Activated CD8-positive, alpha-beta memory T cell treated with anti-CD3 and anti-CD28 coated beads for 24 hours (primary cell): ENCODE measurements at regions not wholly inside any gene's neighbourhood (a gene's known extent, or its start where the extent isn't known, plus 50 kb on each side); places are given as distances from the start of the nearest gene placed in this dataset.
A peak's percentile ranks its signal among the peaks of the same experiment; 100 is the strongest.

Experiments
- DNase-seq: peaks from one replicate; pipeline ENCODE4 v3.0.0-alpha.2; 2020

DNA sequence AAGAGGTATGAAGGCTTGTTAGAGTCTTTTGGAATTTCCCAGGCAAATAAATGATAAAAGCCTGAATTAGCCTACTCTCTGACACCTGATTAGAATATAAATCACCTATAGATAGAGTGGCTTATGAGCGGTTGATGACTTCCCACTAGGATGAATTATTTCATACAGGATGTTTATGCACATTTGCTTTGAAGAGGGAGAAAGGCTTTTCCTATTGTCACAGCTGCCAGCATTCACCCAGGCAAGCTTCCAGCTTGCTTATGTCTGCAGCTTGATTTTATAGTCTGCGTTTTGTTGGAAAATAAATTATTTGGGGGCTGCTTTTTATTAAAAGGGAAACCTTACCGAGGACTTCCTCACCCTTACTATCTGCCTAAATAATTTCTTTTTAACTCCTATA, 51.3 kb upstream of the EIF2S2 start:
- no peak for DNase-seq

DNA sequence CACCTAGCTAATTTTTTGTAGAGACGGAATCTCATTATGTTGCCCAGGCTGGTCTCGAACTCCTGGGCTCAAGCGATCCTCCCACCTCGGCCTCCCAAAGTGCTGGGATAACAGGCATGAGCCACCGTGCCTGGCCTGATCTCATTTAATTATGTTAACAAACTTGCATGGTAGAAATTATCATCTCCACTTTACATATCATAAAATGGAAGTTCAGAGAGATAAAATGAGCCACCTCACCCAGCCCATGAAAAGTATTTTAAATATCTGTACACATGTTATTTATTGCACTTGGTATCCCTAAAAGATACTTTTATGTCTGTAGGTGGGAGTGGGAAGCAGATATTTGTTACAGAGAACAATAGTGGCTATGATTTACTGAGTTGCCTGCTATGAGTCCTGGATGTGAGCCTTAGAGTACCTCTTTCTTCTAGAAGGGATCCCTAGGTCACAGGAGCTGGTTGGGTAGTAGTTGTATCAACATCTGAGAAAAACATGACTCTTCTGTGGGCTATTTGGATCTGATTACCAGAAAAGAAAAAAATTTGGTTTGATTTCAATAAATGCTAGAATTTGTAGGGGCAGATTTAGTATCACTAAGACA, 52.4 kb upstream of the EIF2S2 start:
- no peak for DNase-seq

DNA sequence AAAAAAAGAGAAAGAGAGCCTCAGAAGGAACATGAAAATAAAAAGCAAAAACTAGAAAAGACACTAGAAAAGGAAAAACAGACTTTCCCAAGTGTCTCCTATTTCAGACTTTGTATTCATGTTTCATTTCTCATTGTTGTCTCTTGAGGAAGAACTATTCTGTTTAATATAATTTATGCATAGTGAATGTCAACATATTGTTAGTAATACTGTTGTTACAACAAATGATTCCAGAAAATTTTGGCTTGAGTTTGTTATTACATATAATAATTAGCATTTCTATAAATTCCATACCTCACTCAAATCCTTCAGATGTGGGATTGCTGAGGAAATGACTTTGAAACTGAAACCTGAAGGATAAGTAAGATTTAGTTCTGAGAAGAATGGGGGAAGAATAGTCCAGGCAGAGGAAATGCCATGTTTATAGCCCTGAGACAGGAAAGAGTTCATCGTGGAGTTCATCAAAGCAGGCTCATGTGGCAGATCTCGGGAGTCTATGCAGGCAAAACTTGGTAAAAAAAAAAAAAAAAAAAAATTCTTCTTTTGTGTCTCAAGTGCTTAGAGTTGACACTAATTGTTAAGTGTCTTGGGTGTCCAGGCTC, 53.1 kb upstream of the EIF2S2 start:
- DNase-seq, result no peak

DNA sequence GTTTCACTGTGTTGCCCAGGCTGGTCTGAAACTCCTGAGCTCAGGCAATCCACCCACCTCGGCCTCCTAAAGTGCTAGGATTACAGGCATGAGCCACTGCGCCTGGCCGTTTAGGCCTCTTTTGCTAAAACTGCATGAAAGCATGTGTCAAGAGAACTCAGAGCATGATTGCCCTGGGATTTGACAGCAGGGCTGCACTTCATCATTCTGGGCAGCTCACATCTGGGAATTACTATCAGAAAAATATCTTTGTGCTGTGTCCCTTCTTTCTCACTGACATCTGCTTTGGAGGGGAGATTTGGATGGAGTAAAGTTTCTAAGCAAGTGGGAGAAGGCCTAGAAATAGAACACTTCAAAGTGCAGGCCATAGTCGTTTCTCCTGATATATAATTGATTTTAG, 59.6 kb upstream of the EIF2S2 start:
- no peak for DNase-seq

DNA sequence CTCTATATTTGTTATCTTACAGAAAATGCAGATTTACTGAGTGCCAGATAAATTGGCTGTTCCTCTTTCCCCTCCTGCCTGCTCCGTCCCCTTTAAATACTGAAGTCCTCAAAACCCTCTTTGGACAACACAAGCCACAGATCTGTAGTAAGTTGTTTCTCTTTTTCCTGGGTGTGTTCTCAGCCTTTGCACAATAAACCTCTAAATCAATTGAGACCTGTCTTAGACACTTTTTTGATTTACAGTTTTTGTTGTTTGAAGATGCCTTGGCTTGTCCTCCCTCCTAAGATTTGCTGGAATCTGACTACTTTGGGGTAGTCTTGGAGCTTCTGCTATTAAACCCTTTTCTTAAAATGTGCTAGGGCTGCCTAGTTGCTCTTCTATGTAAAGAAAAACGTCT, 60.9 kb upstream of the EIF2S2 start:
- no peak for DNase-seq

DNA sequence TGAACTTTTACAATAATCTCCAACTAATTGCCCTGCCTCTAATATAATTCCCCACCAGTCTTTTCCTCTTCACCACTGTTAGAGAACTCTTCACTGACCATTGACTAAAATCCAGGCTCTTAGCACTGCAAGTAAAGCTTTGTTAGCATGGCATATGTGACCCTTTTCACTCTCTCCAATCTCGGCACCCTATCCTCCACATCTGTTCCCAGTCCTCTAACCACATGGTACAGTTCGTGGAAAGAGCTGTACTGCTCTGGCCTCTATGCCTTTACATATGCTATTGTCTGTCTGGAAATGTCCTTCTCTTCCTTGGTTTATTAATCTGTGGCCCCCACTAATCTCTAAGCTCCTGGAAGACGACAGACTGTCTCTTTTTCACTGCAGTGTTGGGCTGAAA, 63.0 kb upstream of the EIF2S2 start:
- no peak for DNase-seq

DNA sequence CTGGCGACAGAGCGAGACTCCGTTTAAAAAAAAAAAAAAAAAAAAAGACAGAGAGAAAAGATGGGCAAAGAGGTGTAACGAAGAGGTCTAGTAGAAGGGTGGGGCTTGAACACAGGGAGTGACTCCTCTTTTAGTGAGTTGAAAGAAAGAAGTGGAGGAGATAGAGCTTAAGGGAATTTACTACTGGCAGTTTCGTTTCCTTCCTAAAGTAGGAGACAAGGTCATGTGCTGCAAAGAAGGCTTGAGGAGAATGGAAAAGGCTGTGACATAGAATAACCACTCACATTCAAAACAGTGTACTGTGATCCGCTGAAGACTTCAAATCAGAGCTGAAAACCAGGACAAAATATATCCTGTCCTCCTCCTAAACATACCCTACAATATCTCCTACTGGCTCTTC, 63.8 kb upstream of the EIF2S2 start:
- DNase-seq, result no peak

DNA sequence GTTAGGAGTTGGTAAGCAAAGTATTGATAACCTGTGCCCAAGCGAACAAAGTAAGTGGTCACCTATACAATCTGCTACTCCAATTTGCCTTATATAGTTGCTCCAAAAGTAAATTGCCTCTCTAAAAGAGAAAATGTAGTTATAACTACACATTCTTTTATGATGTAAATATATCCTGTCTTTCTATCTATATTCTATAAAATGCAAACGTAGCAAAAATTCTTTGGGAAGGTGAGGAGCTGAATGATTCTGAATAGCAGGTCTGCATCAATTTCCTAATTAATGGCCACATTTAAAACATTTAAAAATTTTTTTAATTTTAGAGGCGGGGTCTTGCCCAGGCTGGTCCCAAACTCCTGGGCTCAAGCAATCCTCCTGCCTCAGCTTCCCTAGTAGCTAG, 64.2 kb upstream of the ASIP start:
- DNase-seq, result no peak

DNA sequence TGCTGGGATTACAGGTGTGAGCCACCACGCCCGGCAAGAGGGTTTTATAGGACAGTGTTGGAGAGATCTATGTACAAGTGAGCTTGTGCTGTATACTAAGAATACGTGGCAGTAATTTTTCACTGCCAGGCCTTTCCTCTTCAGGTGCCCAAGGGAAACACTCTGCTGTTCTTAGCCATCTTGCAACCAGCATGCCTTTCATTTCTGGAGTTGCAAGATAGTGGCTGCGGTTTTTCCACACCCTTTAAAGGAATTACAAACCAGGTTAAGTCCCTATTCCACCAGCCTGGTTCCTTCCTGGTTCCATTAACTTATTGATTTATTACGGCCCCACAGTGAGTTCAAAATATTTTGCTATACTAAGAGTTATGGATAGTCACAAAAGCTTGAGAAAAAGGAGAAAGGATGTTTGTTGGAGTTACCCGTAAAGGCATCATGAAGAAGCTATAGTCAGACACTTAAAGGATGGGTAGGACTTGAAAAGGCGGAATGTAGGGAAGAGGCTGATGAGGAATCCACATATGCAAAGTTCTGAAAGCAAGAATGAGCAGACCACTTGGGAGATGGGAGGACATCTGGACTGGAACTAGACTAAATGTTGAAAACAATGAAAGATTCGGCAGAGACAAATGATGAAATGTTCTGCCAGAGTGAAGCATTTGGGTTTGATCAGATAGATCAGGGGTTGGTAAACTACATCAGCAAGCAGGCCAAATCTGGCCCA, 61.4 kb upstream of the ASIP start:
- no peak for DNase-seq

DNA sequence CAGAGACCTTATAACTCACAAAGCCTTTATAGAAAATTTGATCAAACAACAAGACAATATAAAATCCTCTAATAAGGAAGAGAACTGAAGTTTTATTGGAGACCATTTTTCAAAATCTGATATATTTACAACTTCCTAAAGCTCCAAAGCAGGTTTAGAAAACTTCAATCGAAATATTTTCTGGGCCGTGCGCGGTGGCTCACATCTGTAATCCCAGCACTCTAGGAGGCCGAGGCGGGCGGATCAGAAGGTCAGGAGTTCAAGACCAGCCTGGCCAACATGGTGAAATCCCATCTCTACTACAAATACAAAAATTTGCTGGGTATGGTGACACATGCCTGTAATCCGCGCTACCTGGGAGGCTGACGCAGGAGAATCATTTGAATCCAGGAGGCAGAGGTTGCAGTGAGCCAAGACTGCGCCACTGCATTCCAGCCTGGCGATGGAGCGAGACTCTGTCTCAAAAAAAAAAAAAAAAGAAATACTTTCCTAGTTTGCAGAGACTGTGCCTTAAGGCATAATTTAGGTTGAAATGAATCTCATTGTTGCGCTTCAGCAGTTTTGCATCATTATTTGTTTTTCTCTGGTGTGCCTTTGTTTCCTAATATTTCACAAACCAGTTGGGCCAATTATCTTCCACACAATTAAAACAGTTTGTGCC, 60.6 kb upstream of the ASIP start:
- no peak for DNase-seq

DNA sequence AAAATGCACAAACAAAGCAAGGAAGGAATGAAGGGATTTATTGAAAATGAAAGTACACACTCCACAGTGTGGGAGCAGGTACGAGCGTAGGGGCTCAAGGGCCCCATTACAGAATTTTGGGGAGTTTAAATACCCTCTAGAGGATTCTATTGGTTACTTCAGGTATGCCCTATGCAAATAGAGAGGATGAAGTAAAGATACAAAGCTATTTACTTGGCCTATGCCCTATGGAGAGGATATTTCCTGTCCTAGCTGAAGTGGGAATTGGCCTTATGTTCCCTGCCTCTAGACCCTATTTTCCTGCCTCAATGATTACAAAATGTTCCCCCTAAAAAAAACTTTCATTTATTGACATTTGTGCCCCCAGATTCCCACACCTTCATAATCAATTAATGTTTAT, 59.7 kb upstream of the ASIP start:
- no peak for DNase-seq

DNA sequence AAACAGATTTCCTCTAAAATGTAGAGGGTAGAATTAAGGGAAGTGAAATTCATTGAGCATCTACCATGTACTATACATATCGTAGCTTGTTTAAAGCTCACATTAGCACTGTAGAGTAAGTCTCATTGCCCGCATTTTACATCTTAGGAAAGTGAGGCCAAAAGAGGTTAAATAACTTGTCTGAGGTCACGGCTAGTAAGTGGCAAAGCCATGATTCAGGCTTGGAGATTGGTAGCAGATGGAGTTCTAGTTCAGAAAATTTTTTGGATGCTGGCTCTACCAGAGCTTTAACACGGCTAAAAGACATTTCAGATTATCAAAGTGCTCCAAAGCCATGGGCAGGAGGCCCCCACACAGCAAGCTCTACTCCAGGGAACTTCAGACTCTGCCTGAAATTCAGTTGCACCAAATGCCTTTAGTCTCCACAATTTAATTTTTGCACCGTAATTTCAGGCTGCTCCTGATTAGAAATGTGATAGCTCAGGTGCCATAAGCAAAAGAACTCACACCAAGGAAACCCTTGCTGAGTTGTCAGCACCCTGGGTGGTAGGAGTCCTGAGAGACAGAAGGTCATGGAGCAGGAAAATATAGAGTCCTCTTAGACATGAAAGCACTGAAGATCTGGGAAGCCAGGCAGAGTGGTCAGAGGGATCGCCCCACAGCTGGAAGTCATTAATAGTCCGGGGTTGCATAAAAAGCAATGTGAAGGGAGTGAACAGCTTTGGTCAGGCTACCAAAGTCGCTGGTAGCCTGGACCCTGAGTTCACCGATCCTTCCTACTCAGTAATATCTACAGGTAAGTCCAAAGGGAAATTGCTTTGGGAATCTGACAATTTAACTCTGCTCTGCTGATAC, 55.2 kb upstream of the ASIP start:
- DNase-seq, result no peak

DNA sequence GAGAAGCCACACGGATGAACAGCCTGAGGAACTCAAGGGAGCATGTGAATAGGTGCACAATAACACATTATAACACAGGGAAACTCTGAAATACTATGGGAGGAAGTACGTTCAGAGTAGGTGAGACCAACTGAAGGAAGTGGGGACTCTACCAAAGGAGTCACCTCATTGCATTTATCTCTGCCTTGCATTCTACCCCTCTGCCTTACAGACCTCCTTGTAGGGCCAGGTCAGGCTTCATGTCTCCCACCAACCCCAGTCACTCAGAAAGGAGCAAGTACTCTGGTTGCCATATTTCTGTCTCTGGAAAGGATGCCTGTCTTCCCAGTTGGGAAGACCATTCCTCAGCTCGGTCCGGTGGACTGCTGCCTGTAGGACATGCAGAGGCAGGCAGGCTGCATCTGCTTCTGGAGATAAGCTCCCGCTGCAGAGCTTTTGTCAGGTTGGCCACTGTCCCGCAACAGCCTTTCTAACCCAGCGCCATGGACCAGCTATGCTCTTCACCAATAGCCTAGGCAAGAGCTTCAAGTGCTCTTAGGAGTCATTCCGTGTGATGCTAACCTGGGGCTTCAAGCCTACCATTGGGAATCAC, 51.6 kb upstream of the ASIP start:
- DNase-seq, result no peak

DNA sequence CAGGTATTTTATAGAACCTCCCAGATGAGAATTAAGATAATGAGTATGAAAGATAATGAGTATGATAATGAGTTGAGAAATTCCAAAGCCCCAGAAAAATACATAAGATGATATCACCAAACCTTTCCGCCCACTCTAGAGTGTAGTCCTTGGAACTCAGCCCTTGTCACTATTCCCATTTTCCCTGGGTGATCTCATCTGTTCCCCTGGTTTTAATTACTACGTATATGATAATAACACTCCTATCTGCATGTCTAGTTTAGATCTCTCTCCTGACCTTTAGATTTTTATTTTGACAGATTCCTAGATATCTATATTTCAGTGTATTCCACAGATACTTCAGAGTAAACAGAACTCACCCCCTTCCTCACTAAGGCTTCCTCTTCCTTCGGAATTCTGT, 51.0 kb upstream of the ASIP start:
- no peak for DNase-seq

DNA sequence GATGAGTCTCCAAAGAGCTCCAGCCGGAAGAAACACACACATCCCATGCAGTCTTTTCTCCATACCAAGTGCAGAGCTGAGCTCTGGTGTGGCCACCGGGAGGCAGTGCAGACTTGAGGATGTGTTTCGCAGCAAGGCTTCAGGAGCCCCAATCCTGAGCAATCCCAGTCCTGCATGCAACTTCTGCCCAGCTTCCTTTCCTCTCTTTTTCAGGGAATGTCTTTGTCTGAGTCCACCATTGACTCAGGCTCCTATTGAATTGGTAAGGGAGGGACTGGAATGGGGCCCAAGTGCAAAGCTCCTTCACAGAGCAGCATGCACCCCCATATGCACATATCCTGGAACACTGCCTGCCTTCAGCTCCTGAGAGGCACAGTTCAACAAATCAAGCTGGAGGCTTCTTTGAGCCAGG, 50.5 kb upstream of the ASIP start:
- peak; percentile 64 for DNase-seq
